Muscle layer of duodenum (tissue), 2 donors: ENCODE measurements at regions not wholly inside any gene's neighbourhood (a gene's known extent, or its start where the extent isn't known, plus 50 kb on each side); places are given as distances from the start of the nearest gene placed in this dataset.

ENCODE experiments used
- H3K27ac ChIP-seq: one replicate; pipeline ENCODE4 v1.7.0; 2013; ENCODE audit warnings: mild to moderate bottlenecking, low read length
- H3K27me3 ChIP-seq: one replicate; pipeline ENCODE4 v1.7.0; 2013; ENCODE audit warnings: low read depth, mild to moderate bottlenecking, control low read depth, low read length
- H3K36me3 ChIP-seq, 2 donors: one replicate each; pipeline ENCODE4 v1.7.0; 2013; ENCODE audit warnings: low read length in 2 of 2, control low read depth in 1 of 2, mild to moderate bottlenecking in 1 of 2; ENCODE audit not compliant: insufficient read depth in 2 of 2, control insufficient read depth in 1 of 2
- H3K4me1 ChIP-seq, 2 donors: one replicate each; pipeline ENCODE4 v1.7.0; 2013; ENCODE audit warnings: low read length in 2 of 2, mild to moderate bottlenecking in 2 of 2, control low read depth in 1 of 2, moderate library complexity in 1 of 2; ENCODE audit not compliant: insufficient read depth in 2 of 2, control insufficient read depth in 1 of 2
- H3K4me3 ChIP-seq, 2 donors: one replicate each; pipeline ENCODE4 v1.7.0; 2013; ENCODE audit warnings: low read length in 2 of 2, low read depth in 1 of 2, mild to moderate bottlenecking in 1 of 2
- H3K9me3 ChIP-seq, 2 donors: one replicate each; pipeline ENCODE4 v1.7.0; 2013; ENCODE audit warnings: low read length in 2 of 2, control low read depth in 1 of 2, mild to moderate bottlenecking in 1 of 2; ENCODE audit not compliant: control insufficient read depth in 1 of 2
- donor health status: healthy.

DNA sequence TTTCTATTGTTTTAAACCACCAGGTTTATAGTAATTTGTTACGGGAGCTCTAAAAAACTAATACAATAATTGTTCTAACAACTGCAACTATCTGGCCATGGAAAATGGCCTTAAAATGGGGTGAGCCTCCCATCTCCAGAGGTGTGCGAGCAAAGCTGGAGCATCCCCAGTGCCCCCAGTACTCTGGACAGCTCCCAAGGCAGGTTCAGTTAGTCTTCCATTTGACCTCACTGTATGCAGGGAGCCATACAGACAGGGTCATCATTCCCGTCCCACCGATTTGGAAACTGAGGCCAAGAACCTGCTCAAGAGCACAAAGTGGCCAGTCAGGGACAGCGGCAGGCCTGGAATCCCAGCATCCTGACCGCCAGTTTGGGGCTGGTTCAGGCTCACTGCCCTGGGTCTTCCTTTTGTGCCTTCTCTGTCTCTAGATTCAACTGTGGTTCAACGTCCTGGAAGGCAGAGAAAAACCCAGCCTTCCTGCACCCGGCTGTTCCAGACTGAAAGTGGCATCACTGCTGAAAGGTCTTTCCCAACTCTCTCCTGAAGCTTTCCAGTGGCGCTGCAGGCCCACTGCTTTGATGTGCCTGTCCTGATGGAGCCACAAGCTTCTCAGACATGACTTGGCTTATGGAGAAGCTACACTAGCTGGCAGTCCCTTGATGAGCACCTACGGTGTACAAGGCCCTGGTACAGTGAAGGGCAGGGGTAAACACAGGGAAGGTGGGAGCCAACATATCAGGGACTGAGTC, 76.6 kb upstream of the LINGO1 start:
- Histone ChIP-seq H3K27ac (no peak overlapping the region), H3K9me3 (no peaks in the 10 kb centered on the region), H3K36me3 (no peaks in the 10 kb centered on the region), H3K27me3 (no peaks in the 10 kb centered on the region), H3K4me3 (no peak overlapping the region), H3K4me1 (no peaks in the 10 kb centered on the region)

DNA sequence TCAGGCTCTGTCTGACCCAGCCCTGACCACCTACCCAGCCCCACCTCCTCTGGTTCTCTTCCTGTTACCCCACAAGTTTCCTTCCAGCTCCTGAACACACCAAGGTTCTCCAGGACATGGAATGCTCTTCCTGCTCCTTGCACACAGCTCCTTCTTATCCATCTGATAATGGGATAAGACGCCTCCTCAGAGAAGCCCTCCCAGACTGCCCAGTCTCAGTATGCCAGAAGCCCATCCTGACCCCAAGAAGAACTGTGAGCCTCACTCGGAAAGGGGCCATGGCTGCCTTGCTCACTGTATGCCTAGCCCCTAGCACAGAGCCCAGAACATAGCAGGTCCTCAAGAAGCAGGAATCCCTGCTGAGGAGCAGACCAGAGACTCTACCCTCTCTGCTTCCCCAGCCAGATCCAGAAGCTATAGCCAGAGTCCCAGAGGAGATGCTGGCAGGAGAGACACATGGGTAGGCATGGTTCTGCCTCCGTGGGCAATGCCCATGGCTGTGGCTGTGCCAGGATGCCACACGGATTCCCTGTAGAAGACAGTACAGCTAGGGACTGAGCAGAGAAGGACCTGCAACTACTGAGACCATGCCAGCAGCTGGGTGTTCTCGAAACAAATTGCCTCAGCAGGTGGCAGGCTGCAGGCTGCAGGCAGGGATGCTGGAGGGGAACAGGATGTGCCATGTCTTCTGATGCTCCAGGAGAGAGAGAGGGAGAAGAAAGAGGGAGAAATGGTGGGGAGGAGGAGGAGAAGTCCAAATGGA, 74.0 kb upstream of the LINGO1 start:
- no peaks in the 10 kb centered on the region for H3K4me1 ChIP-seq
- H3K36me3 ChIP-seq = no peaks in the 10 kb centered on the region
- no peaks in the 10 kb centered on the region for H3K9me3 ChIP-seq
- no peak overlapping the region for H3K27ac ChIP-seq
- H3K4me3 ChIP-seq = no peak overlapping the region
- H3K27me3 ChIP-seq = no peaks in the 10 kb centered on the region

DNA sequence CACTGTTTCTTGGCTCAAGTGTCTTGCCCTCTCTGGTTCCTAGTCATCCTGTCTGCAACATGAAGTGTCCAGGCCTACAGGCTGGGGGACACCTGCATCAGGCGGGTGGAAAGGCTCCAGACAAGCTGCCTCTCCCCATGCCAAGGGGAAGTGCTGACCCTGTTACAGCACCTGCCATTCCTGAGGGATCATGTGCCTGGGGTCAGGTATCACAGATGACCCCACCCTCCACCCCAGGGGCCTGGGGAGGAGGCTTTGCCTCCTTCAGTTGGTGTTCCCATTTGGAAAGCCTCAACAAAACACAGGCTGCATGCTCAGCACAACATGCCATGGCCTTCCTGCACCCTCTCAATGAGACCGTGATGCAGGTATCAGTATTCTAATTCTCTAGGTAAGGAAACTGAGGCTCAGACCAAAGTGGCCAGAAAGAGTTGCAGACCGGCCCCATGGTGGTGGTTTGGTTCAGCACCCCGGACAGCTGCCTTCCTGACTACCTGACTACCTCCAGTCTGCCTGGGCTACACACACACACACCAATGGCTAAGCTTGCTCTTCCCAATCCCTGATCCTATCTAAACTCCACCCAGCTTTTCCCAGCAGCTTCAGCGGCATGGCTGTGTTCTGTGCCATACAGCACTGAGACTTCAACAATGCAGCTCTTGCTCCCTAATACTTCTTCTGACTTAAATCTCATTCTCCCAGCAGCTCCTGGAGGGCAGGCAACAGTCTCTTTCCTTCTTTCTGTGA, 69.7 kb upstream of the LINGO1 start:
- no peaks in the 10 kb centered on the region for H3K36me3 ChIP-seq
- H3K4me1 ChIP-seq = no peaks in the 10 kb centered on the region
- H3K4me3 ChIP-seq = no peak overlapping the region
- H3K27ac ChIP-seq = no peak overlapping the region
- no peaks in the 10 kb centered on the region for H3K9me3 ChIP-seq
- peaks cover 6% of the 10 kb centered on the region for H3K27me3 ChIP-seq

DNA sequence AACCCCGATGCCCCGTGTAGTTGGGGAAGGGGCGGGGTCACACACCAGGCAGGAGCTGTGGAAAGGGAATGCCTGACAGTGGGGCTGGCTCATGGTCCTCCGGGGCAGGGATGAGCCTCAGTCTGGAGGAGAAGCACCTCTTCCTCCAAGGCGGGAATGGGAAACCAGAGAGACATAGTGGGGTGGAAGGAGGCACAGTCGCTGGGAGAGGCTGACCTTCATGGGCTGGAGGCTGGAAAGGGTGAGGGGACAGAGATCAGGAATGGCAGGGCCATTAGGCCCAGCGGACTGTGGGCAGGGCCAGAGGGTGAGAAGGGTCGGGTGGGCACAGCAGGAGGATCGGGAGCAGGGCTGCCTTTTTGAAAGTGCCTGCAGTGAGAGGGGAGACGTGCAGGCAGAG, 65.8 kb upstream of the LINGO1 start:
- Histone ChIP-seq H3K4me1 (no peaks in the 10 kb centered on the region), H3K9me3 (no peaks in the 10 kb centered on the region), H3K4me3 (no peak overlapping the region), H3K27ac (no peak overlapping the region), H3K36me3 (no peaks in the 10 kb centered on the region), H3K27me3 (peaks cover 8% of the 10 kb centered on the region)

DNA sequence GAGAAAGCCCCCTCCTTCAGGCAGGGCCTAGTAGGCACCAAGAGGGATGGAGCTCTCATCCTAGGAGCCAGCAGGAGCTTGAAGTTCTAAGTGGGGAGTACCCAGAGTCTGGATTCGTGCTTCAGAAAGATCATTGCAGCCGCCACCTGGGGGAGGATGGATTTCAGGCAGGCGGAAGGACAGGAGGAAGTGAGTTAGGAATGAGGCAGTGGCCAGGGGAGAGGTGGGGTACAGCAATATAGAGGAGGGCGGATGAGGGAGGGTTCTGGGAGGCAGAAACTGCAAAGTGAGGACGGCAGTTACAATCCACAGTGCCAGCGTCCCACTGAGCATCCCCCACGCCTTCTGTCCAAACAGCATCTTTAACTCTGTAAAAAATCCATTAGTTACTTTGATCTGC, 65.2 kb upstream of the LINGO1 start:
- Histone ChIP-seq H3K4me1 (no peaks in the 10 kb centered on the region), H3K27ac (no peak overlapping the region), H3K4me3 (no peak overlapping the region), H3K36me3 (no peaks in the 10 kb centered on the region), H3K9me3 (no peaks in the 10 kb centered on the region), H3K27me3 (peaks cover 8% of the 10 kb centered on the region)

DNA sequence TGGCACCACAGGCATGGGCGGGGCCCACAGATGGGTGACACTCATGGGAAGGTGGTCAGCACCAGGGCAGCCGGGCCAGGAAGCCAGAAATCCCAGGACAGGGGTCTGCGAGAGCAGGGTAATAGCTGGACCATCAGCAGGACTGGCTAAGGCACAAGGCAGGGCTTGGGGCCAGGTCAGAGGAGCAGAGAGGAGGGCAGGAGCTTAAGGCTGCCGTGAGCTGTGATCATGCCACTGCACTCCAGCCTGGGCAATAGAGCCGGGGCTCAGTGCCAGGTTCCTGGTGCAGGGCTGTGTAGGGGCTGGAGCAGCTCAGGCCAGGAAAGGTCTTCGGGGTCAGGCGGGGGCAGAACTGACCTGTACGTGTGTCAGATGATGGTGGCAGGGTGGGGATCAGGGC, 64.2 kb upstream of the LINGO1 start:
- H3K36me3 ChIP-seq = no peaks in the 10 kb centered on the region

DNA sequence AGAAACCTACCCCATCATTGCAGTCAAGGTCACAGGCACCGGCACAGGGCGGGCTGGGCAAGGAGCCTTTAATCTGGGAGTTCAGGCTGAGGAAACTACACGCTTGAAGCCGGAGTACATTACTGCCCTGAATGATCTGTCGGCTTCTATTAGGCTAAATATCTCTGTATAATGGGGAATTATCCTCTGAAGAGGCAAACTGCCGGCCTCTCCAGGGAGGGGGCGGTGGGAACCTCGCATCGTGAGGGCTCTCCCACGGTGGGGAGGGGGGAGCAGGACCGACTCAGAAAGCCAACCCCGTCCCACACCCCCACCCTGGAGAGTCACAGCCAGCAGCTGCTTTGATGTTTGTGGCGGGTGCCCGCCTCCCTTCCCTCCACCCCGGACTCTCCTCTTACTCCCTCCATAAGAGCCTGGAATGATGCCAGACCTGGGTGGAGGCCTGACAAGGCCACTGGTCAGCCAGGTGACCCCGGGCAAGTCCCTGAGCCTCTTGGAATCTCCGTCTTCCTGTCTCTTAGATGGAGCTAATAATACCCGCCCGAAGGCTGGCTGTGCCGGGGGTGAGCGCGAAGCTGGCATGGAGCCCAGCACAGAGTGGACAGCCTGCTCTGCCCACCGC, 63.4 kb upstream of the LINGO1 start:
- Histone ChIP-seq H3K27ac (no peak overlapping the region), H3K36me3 (no peaks in the 10 kb centered on the region), H3K4me3 (no peak overlapping the region), H3K9me3 (no peaks in the 10 kb centered on the region), H3K27me3 (peaks cover 8% of the 10 kb centered on the region), H3K4me1 (no peaks in the 10 kb centered on the region)

More for the DNA sequence above, 64.2 kb upstream of the LINGO1 start:
- no peaks in the 10 kb centered on the region for H3K9me3 ChIP-seq
- H3K4me3 ChIP-seq = no peak overlapping the region
- H3K27me3 ChIP-seq = peaks cover 8% of the 10 kb centered on the region
- no peaks in the 10 kb centered on the region for H3K4me1 ChIP-seq
- no peak overlapping the region for H3K27ac ChIP-seq

DNA sequence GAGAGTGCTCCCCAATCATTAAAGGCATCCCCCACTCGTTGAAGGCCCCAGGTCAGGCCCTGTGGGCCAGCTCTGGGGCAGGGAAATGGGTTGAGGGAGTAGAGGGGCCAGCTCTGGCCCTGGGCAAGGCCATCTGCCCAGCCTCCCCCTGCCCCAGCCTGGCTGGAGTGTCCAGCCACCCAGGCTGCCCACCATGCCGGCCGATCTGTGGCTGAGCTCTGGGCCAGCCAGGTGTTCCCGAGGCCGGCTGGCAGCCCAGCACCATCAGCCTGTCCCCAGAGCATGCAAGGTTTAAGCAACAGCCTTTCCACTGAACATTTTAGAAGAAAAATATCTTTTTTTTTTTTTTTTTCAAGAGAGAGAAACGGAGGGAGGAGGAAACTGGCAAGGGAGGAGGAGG, 62.8 kb upstream of the LINGO1 start:
- no peak overlapping the region for H3K4me3 ChIP-seq
- H3K27ac ChIP-seq = no peak overlapping the region
- peaks cover 8% of the 10 kb centered on the region for H3K27me3 ChIP-seq
- H3K9me3 ChIP-seq = no peaks in the 10 kb centered on the region
- no peaks in the 10 kb centered on the region for H3K36me3 ChIP-seq
- no peaks in the 10 kb centered on the region for H3K4me1 ChIP-seq

DNA sequence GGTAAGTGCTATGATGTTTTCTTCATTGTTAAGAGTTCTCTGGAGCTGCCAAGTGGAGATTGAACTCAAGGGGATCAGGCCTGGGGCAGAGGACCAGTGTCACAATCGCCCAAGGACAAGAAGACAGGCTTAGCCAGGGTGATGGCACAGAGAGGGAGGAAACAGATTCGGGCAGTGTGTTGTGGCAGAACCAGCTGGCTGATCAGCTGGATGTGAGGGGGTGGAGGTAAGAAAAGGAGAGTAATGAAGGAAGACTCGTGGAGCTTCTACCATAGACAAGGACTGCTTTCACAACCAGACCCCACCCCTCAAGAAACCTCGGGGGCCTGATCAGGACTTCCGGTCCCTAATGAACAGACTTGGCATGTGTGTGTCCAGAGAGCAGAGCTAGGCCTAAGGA, 60.9 kb upstream of the LINGO1 start:
- Histone ChIP-seq H3K27ac (no peak overlapping the region), H3K27me3 (peaks cover 8% of the 10 kb centered on the region), H3K36me3 (no peaks in the 10 kb centered on the region), H3K4me1 (no peaks in the 10 kb centered on the region), H3K9me3 (no peaks in the 10 kb centered on the region), H3K4me3 (no peak overlapping the region)

DNA sequence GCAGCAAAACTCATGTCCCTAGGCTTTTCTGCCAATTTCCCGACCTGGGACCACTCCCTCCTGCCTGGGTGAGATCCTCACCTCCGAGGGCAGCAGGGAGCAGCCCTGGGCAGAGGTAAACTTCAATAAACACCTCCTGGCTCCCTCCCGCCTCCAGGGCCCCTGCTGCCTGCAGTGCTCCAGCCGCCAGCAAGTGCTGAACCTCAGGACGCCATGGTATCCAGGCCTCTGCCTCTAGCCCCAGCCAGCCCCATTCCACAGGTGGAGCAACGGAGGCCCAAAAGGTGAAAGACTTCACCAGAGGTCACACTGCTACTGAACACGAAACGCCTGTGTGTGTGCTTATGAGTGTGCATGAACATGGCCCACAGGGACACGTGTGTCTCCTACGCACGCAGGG, 59.9 kb upstream of the LINGO1 start:
- peaks cover 5% of the 10 kb centered on the region for H3K27me3 ChIP-seq
- H3K4me1 ChIP-seq = no peaks in the 10 kb centered on the region
- no peaks in the 10 kb centered on the region for H3K36me3 ChIP-seq

DNA sequence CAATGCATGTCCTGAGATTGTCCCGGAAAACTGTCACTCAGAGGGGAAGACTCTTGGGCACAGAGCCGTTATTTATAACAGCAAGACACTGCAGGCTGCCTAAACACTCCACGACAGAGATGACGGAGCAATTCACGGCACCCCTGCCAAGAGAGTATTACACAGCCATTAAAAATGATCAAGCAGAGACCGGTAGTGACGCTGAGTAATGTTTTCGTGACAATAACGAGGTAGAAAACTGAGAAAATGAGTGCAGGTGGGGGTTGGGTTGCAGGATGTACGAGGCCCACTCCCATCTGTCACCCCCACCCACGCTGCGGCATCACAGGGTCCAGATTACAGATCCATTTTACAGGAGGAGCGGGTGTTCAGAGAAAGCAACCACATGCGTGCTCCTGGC, 58.9 kb upstream of the LINGO1 start:
- Histone ChIP-seq H3K4me3 (no peak overlapping the region), H3K4me1 (no peaks in the 10 kb centered on the region), H3K27ac (no peak overlapping the region), H3K36me3 (no peaks in the 10 kb centered on the region), H3K27me3 (no peaks in the 10 kb centered on the region), H3K9me3 (no peaks in the 10 kb centered on the region)

More for the DNA sequence above, 59.9 kb upstream of the LINGO1 start:
- Histone ChIP-seq H3K9me3 (no peaks in the 10 kb centered on the region), H3K27ac (no peak overlapping the region), H3K4me3 (no peak overlapping the region)
